Gastrocnemius medialis (tissue), 4 donors: ENCODE measurements at regions not wholly inside any gene's neighbourhood (a gene's known extent, or its start where the extent isn't known, plus 50 kb on each side); places are given as distances from the start of the nearest gene placed in this dataset.

ENCODE experiments used
- CTCF ChIP-seq, 5 experiments: fragments of 450-650 bp in 3 of 5; fragments of 200-600 bp in 2 of 5; sonication (generic) in 2 of 5; IDR thresholded peaks in 4 of 5; conservative IDR thresholded peaks in 1 of 5; 1 replicate in 4 of 5; 2 replicates in 1 of 5; pipeline ENCODE4 v1.5.1; 2016 to 2019; ENCODE audit warnings: antibody characterized with exemption in 5 of 5, mild to moderate bottlenecking in 3 of 5, moderate library complexity in 3 of 5
- POLR2A ChIP-seq, 2 donors: fragments of 450-650 bp; IDR thresholded peaks; one replicate each; pipeline ENCODE4 v1.6.1; 2017; ENCODE audit warnings: antibody characterized with exemption in 2 of 2, mild to moderate bottlenecking in 2 of 2, moderate library complexity in 2 of 2

DNA sequence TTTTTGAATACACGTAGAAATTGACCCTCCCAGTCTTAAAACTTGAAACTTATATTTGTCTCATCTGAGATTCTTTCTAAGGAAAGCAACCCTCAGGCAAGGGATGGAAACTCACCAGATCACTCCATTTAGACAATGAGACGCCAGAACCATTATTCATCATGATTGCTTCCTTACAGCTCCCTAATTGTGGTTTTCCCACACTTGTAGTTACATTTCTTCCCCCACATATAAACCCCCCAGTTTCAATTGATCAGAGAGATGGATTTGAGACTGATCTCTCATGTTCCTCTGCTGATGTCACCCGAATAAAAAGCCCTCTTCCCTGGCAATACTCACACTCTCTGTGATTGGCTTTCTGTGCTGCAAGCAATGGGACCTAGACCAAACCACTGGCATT, 197.9 kb upstream of the STARD13 start:
- no peak for TF ChIP-seq CTCF (IDR thresholded peaks at IDR 0.05 in 4 of 5, conservative IDR thresholded peaks at IDR 0.05 in 1 of 5)
- no peak for TF ChIP-seq POLR2A (IDR thresholded peaks at IDR 0.05)
